Stimulated activated CD4-positive, alpha-beta T cell treated with anti-CD3 and anti-CD28 coated beads, Interleukin-15, amount 100 ng/mL, for 24 hours (primary cell): ENCODE measurements at regions not wholly inside any gene's neighbourhood (a gene's known extent, or its start where the extent isn't known, plus 50 kb on each side); places are given as distances from the start of the nearest gene placed in this dataset.

Experiments used
- DNase-seq: peaks from one replicate; pipeline ENCODE4 v3.0.0-alpha.2; 2020

- no peak for DNase-seq
These were observed 63.2 kb upstream of the FGFR2 start for GRCh38 chr10:121661451-121661851.

- no peak for DNase-seq
These were observed 61.0 kb upstream of the FGFR2 start for GRCh38 chr10:121659236-121659635.

- no peak for DNase-seq
These were observed 60.4 kb upstream of the FGFR2 start for GRCh38 chr10:121658611-121659010.

GRCh38 chr10:121658111-121658510, 59.9 kb upstream of the FGFR2 start:
- DNase-seq, result no peak

GRCh38 chr10:121655254-121656144, 57.3 kb upstream of the FGFR2 start:
- no peak for DNase-seq

- DNase-seq, result no peak
These were observed 55.8 kb upstream of the FGFR2 start for GRCh38 chr10:121654021-121654545.

GRCh38 chr10:121653608-121654007, 55.4 kb upstream of the FGFR2 start:
- no peak for DNase-seq

GRCh38 chr10:121648493-121648892, 50.2 kb upstream of the FGFR2 start:
- no peak for DNase-seq

GRCh38 chr10:121648059-121648458, 49.8 kb upstream of the FGFR2 start:
- DNase-seq, result no peak
